ENCODE measurements at regions not wholly inside any gene's neighbourhood (a gene's known extent, or its start where the extent isn't known, plus 50 kb on each side); places are given as distances from the start of the nearest gene placed in this dataset.

- H2AFZ ChIP-seq (ENCODE audit: low read length), result no peak overlapping the region
- no peak overlapping the region for H3K9ac ChIP-seq (ENCODE audit: low read length)
- no peaks in the 10 kb centered on the region for H3K4me1 ChIP-seq (ENCODE audit: insufficient read depth, low read length, severe bottlenecking)
- H3K4me2 ChIP-seq (ENCODE audit: low read length), result no peak overlapping the region
- H3K4me3 ChIP-seq (ENCODE audit: low read depth, low read length, poor library complexity, severe bottlenecking), result no peak overlapping the region
- H3K9me2 ChIP-seq (ENCODE audit: low read depth, low read length), result no peaks in the 10 kb centered on the region
- H3F3A ChIP-seq (ENCODE audit: insufficient read depth, low read length), result no peaks in the 10 kb centered on the region
- H3K36me3 ChIP-seq (ENCODE audit: insufficient read depth, low read length), result no peaks in the 10 kb centered on the region
- H4K20me1 ChIP-seq (ENCODE audit: insufficient read depth, low read length), result no peaks in the 10 kb centered on the region
- H3K79me2 ChIP-seq (ENCODE audit: insufficient read depth, low read length), result no peaks in the 10 kb centered on the region
- no peak overlapping the region for H3K27ac ChIP-seq (ENCODE audit: low read depth, low read length, poor library complexity, severe bottlenecking)
- TF ChIP-seq, protein P1, sequence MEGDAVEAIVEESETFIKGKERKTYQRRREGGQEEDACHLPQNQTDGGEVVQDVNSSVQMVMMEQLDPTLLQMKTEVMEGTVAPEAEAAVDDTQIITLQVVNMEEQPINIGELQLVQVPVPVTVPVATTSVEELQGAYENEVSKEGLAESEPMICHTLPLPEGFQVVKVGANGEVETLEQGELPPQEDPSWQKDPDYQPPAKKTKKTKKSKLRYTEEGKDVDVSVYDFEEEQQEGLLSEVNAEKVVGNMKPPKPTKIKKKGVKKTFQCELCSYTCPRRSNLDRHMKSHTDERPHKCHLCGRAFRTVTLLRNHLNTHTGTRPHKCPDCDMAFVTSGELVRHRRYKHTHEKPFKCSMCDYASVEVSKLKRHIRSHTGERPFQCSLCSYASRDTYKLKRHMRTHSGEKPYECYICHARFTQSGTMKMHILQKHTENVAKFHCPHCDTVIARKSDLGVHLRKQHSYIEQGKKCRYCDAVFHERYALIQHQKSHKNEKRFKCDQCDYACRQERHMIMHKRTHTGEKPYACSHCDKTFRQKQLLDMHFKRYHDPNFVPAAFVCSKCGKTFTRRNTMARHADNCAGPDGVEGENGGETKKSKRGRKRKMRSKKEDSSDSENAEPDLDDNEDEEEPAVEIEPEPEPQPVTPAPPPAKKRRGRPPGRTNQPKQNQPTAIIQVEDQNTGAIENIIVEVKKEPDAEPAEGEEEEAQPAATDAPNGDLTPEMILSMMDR (IDR thresholded peaks at IDR 0.05; ENCODE audit: low read length), result no peak
- TF ChIP-seq EZH2 (IDR thresholded peaks at IDR 0.05; ENCODE audit: borderline replicate concordance, low read length), result no peak
- H3K9me3 ChIP-seq (ENCODE audit: low read length), result no peaks in the 10 kb centered on the region
- H3K27me3 ChIP-seq (ENCODE audit: insufficient read depth, low read length), result no peaks in the 10 kb centered on the region
These were observed 51.0 kb upstream of the LMCD1 start for GRCh38 chr3:8450618-8451017.

GRCh38 chr3:8451696-8452095 lies 49.9 kb upstream of the LMCD1 start:
- no peaks in the 10 kb centered on the region for H3K4me1 ChIP-seq (ENCODE audit: insufficient read depth, low read length, severe bottlenecking)
- no peaks in the 10 kb centered on the region for H3K36me3 ChIP-seq (ENCODE audit: insufficient read depth, low read length)
- no peak overlapping the region for H3K4me2 ChIP-seq (ENCODE audit: low read length)
- no peak overlapping the region for H2AFZ ChIP-seq (ENCODE audit: low read length)
- no peaks in the 10 kb centered on the region for H3K27me3 ChIP-seq (ENCODE audit: insufficient read depth, low read length)
- H3K79me2 ChIP-seq (ENCODE audit: insufficient read depth, low read length), result no peaks in the 10 kb centered on the region
- no peaks in the 10 kb centered on the region for H3F3A ChIP-seq (ENCODE audit: insufficient read depth, low read length)
- H3K9ac ChIP-seq (ENCODE audit: low read length), result no peak overlapping the region
- no peaks in the 10 kb centered on the region for H4K20me1 ChIP-seq (ENCODE audit: insufficient read depth, low read length)
- TF ChIP-seq EZH2 (IDR thresholded peaks at IDR 0.05; ENCODE audit: borderline replicate concordance, low read length), result no peak
- TF ChIP-seq, protein P1 (IDR thresholded peaks at IDR 0.05; ENCODE audit: low read length), result no peak
- no peak overlapping the region for H3K4me3 ChIP-seq (ENCODE audit: low read depth, low read length, poor library complexity, severe bottlenecking)
- H3K27ac ChIP-seq (ENCODE audit: low read depth, low read length, poor library complexity, severe bottlenecking), result no peak overlapping the region
- no peaks in the 10 kb centered on the region for H3K9me2 ChIP-seq (ENCODE audit: low read depth, low read length)
- H3K9me3 ChIP-seq (ENCODE audit: low read length), result no peaks in the 10 kb centered on the region

All from OCI-LY1 (cell line).